ENCODE measurements at regions not wholly inside any gene's neighbourhood (a gene's known extent, or its start where the extent isn't known, plus 50 kb on each side); places are given as distances from the start of the nearest gene placed in this dataset.

DNA sequence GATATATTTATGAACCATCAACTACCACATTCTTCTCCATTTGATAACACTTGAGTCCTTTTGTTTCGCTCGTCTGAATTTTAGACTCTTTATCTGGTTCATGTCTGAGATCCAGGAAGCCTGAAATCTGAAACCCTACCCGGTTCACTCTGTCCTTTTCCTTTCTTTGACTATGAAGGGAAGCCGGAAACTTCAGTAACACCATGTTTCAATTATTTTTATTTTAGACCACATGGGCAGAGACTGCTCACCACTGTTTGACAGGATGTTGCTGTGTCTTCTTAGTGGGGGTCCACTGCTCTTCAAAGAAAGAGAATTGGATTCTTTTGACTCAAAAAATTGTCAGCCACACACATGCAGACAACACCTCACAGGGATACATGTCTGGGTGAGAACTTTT, 331.9 kb upstream of the FLRT2 start:
- TF ChIP-seq, protein P1, sequence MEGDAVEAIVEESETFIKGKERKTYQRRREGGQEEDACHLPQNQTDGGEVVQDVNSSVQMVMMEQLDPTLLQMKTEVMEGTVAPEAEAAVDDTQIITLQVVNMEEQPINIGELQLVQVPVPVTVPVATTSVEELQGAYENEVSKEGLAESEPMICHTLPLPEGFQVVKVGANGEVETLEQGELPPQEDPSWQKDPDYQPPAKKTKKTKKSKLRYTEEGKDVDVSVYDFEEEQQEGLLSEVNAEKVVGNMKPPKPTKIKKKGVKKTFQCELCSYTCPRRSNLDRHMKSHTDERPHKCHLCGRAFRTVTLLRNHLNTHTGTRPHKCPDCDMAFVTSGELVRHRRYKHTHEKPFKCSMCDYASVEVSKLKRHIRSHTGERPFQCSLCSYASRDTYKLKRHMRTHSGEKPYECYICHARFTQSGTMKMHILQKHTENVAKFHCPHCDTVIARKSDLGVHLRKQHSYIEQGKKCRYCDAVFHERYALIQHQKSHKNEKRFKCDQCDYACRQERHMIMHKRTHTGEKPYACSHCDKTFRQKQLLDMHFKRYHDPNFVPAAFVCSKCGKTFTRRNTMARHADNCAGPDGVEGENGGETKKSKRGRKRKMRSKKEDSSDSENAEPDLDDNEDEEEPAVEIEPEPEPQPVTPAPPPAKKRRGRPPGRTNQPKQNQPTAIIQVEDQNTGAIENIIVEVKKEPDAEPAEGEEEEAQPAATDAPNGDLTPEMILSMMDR (IDR thresholded peaks at IDR 0.05; ENCODE audit: low read depth, low read length): no peak
- TF ChIP-seq POLR2A (IDR thresholded peaks at IDR 0.05; ENCODE audit: extremely low read depth, insufficient read length): no peak
- TF ChIP-seq, protein P2, sequence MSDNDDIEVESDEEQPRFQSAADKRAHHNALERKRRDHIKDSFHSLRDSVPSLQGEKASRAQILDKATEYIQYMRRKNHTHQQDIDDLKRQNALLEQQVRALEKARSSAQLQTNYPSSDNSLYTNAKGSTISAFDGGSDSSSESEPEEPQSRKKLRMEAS (IDR thresholded peaks at IDR 0.05; ENCODE audit: low read depth, low read length): no peak
- H3K4me3 ChIP-seq (ENCODE audit: low read depth, low read length): no peak overlapping the region
- DNase-seq (ENCODE audit: low read depth): no peak

DNA sequence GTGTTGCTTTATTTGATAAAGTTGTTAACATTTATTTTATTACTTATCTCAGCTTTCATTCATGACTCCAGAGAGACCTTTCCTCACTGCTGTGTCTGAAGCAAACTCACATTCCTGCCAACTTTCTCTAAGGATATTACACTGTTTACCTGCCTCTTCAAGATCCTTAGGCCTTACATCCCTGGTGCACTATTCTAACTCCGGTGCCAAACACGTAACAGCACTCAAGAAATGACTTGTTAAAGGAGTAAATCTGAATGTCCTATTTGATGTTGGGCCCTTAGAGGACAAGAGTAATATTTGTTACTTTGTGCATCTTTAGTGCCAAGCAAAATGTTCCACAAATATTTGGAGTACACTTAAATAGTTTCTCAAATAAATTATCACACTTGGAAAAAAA, 324.1 kb upstream of the FLRT2 start:
- DNase-seq (ENCODE audit: low read depth): no peak
- TF ChIP-seq, protein P2 (IDR thresholded peaks at IDR 0.05; ENCODE audit: low read depth, low read length): no peak
- no peak overlapping the region for H3K4me3 ChIP-seq (ENCODE audit: low read depth, low read length)

DNA sequence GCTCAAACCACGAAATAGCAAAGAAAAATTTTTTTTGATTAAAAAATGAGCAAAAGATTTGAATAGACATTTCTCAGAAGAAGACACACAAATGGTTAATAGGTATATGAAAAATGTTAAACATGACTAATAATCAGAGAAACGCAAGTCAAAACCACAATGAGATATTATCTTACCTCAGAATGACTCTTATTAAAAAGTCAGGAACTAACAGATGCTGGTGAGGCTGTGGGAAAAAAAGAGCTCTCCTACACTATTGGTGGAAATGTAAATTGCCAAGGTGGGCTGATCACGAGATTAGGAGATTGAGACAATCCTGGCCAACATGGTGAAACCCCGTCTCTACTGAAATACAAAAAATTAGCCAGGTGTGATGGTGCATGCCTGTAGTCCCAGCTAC, 315.5 kb upstream of the FLRT2 start:
- no peak overlapping the region for H3K4me3 ChIP-seq (ENCODE audit: low read depth, low read length)
- DNase-seq (ENCODE audit: low read depth): no peak
- no peak for TF ChIP-seq POLR2A (IDR thresholded peaks at IDR 0.05; ENCODE audit: extremely low read depth, insufficient read length)

DNA sequence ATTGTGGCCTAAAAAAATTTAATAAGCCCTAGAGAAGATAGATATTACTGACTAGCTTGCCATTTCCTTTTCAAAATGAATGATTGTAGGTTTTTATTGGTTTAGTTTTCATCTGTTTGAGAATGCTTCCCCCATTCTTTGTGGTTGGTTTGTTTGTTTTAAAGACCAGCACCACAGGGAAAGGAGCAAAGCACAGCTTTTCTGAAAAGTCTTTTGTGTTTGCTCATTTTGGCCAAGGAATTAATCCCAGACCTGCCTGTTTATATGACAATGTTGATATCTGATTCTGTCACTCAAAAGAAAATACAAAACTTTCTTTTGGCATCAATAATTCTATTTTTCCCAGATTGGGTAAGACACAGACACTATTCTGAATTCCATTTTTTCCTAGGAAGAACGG, 312.5 kb upstream of the FLRT2 start:
- no peak for DNase-seq (ENCODE audit: low read depth)
- TF ChIP-seq, protein P1 (IDR thresholded peaks at IDR 0.05; ENCODE audit: low read depth, low read length): no peak
- no peak for TF ChIP-seq POLR2A (IDR thresholded peaks at IDR 0.05; ENCODE audit: extremely low read depth, insufficient read length)
- TF ChIP-seq, protein P2 (IDR thresholded peaks at IDR 0.05; ENCODE audit: low read depth, low read length): no peak
- no peak for TF ChIP-seq MYC (IDR thresholded peaks at IDR 0.05; ENCODE audit: low read depth, low read length)
- H3K4me3 ChIP-seq (ENCODE audit: low read depth, low read length): no peak overlapping the region

DNA sequence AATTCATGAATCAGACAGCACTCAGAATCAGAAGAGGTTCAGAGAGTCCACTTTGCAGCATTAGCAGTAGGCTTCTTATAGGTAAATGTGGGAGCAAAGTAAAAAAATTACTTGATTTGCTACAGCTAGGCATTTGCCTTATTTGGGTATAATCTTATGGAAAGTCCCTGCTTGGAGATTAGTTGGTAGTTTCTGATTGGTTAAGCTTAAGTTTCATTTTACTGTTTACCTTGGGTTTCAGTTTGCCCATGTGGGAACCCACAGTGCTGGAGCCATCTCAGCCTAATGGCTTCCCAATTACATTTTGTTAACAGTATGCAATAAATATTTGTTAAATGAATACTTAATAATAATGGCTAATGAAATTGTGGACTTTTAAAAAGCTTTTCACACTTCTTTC, 311.0 kb upstream of the FLRT2 start:
- TF ChIP-seq, protein P1 (IDR thresholded peaks at IDR 0.05; ENCODE audit: low read depth, low read length): no peak
- TF ChIP-seq POLR2A (IDR thresholded peaks at IDR 0.05; ENCODE audit: extremely low read depth, insufficient read length) (no peak), MYC (IDR thresholded peaks at IDR 0.05; ENCODE audit: low read depth, low read length) (no peak)
- TF ChIP-seq, protein P2 (IDR thresholded peaks at IDR 0.05; ENCODE audit: low read depth, low read length): no peak
- H3K4me3 ChIP-seq (ENCODE audit: low read depth, low read length): no peak overlapping the region
- DNase-seq (ENCODE audit: low read depth): no peak

DNA sequence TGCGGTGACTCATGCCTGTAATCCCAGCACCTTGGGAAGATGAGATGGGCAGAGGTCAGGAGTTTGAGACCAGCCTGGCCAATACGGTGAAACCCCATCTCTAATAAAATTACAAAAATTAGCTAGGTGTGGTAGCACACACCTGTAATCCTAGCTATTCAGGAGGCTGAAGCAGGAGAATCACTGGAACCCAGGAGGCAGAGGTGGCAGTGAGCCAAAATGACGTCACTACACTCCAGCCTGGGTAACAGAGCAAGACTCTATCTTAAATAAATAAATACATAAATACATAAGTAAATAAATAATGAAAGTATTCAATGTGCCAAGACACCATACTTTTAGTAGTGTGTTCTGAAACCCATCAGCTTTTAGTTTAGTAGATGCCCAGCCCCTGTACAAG, 308.1 kb upstream of the FLRT2 start:
- TF ChIP-seq, protein P2 (IDR thresholded peaks at IDR 0.05; ENCODE audit: low read depth, low read length): no peak
- TF ChIP-seq POLR2A (IDR thresholded peaks at IDR 0.05; ENCODE audit: extremely low read depth, insufficient read length) (no peak), MYC (IDR thresholded peaks at IDR 0.05; ENCODE audit: low read depth, low read length) (no peak)
- TF ChIP-seq, protein P1 (IDR thresholded peaks at IDR 0.05; ENCODE audit: low read depth, low read length): no peak
- H3K4me3 ChIP-seq (ENCODE audit: low read depth, low read length): no peak overlapping the region
- no peak for DNase-seq (ENCODE audit: low read depth)

DNA sequence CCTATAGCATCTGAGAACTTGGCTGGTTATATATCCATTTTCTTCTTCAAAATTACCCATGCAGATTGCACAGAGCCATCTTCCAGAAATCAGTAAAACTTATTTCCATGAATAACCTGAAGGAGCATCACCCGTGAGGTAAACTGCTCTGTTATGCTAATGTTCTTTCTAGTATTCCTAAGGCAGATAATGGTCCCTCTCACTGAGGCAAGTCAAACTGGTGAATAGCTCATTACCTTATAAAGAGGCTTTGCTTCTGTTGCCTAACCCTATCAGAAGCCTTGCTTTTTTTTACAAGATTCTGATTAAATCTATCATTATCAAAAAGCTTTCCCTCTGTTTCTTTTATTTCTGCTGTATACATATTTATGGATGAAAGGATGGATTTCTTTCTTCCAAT, 307.6 kb upstream of the FLRT2 start:
- no peak overlapping the region for H3K4me3 ChIP-seq (ENCODE audit: low read depth, low read length)
- TF ChIP-seq POLR2A (IDR thresholded peaks at IDR 0.05; ENCODE audit: extremely low read depth, insufficient read length): no peak
- TF ChIP-seq, protein P1 (IDR thresholded peaks at IDR 0.05; ENCODE audit: low read depth, low read length): no peak
- TF ChIP-seq, protein P2 (IDR thresholded peaks at IDR 0.05; ENCODE audit: low read depth, low read length): no peak
- TF ChIP-seq MYC (IDR thresholded peaks at IDR 0.05; ENCODE audit: low read depth, low read length): no peak
- DNase-seq (ENCODE audit: low read depth): no peak

Measured in NB4 (cell line).